GM12891 (cell line): ENCODE measurements at regions not wholly inside any gene's neighbourhood (a gene's known extent, or its start where the extent isn't known, plus 50 kb on each side); places are given as distances from the start of the nearest gene placed in this dataset.

Experiments
- DNase-seq: peaks from one replicate; pipeline ENCODE4 v3.0.0; 2011; ENCODE audit warnings: low spot score; ENCODE audit not compliant: insufficient read length
- FAIRE-seq: peaks from 2 replicates; lab custom pipeline; 2011; peaks lifted over from hg19 to GRCh38; lab: Jason Lieb, UNC
- PAX5 ChIP-seq: IDR thresholded peaks from 2 replicates; pipeline ENCODE4 v1.6.1; 2011; ENCODE audit warnings: low read length, moderate library complexity, mild to moderate bottlenecking; ENCODE audit not compliant: insufficient read depth, severe bottlenecking
- POLR2A ChIP-seq: IDR thresholded peaks from 2 replicates; pipeline ENCODE4 v1.6.1; 2011; ENCODE audit warnings: low read depth, low read length, control low read depth
- POLR2AphosphoS5 ChIP-seq: IDR thresholded peaks from 2 replicates; pipeline ENCODE4 v1.6.1; 2011; ENCODE audit warnings: low read depth, low read length, control low read depth
- POU2F2 ChIP-seq: IDR thresholded peaks from 2 replicates; pipeline ENCODE4 v1.6.1; 2011; ENCODE audit warnings: low read depth, mild to moderate bottlenecking, control low read depth, low read length, moderate library complexity
- SPI1 ChIP-seq: IDR thresholded peaks from 2 replicates; pipeline ENCODE4 v1.6.1; 2011; ENCODE audit warnings: low read depth, low read length, control low read depth
- TAF1 ChIP-seq: IDR thresholded peaks from 2 replicates; pipeline ENCODE4 v1.6.1; 2011; ENCODE audit warnings: low read depth, low read length, control low read depth

GRCh38 chr15:58235961-58236360, 97.8 kb downstream of the AQP9 start:
- DNase-seq (no peak), FAIRE-seq (no peak)
- TF ChIP-seq PAX5 (no peak), POLR2A (no peak), TAF1 (no peak), SPI1 (no peak), POLR2AphosphoS5 (no peak), POU2F2 (no peak)

- DNase-seq = no peak
- TF ChIP-seq SPI1 (no peak), PAX5 (no peak), POLR2AphosphoS5 (no peak), TAF1 (no peak), POLR2A (no peak), POU2F2 (no peak)
- FAIRE-seq = no peak
Observed at GRCh38 chr15:58240191-58240932, 102.2 kb downstream of the AQP9 start.

DNA sequence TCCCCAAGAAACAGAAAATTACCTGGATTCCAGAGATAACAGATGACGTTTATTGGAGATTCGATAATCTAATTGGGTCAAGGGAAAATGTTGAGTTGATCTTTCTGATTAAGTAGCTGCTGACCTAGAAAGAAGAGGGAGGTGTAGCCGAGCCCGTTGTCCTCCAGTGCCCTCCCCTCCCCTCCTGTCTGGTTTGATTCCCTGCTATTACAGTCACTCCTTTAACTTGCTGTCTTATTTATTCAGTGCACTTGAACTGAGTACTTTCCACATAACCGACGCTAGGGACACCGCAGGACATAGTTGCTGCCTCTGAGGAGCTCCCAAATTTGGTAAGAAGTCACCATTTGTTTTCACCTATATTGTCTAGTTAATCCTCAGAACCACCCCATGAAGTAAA, 103.7 kb downstream of the AQP9 start:
- no peak for TF ChIP-seq PAX5
- TF ChIP-seq POU2F2 = no peak
- no peak for TF ChIP-seq TAF1
- no peak for TF ChIP-seq POLR2A
- no peak for TF ChIP-seq SPI1
- TF ChIP-seq POLR2AphosphoS5 = no peak
- FAIRE-seq = no peak
- DNase-seq = no peak

GRCh38 chr15:58243070-58243469, 104.9 kb downstream of the AQP9 start:
- DNase-seq = no peak
- no peak for TF ChIP-seq PAX5
- no peak for TF ChIP-seq SPI1
- TF ChIP-seq POLR2A = no peak
- no peak for TF ChIP-seq TAF1
- no peak for TF ChIP-seq POLR2AphosphoS5
- no peak for TF ChIP-seq POU2F2
- no peak for FAIRE-seq

- FAIRE-seq = no peak
Observed at GRCh38 chr15:58244536-58244935, 106.4 kb downstream of the AQP9 start.

GRCh38 chr15:58246041-58246440, 107.9 kb downstream of the AQP9 start:
- DNase-seq (no peak), FAIRE-seq (no peak)
- TF ChIP-seq POLR2AphosphoS5 (no peak), TAF1 (no peak), POU2F2 (no peak), PAX5 (no peak), POLR2A (no peak), SPI1 (no peak)

More at GRCh38 chr15:58244536-58244935, 106.4 kb downstream of the AQP9 start:
- DNase-seq = no peak
- TF ChIP-seq POLR2AphosphoS5 = no peak
- no peak for TF ChIP-seq POLR2A
- TF ChIP-seq POU2F2 = no peak
- TF ChIP-seq SPI1 = no peak
- TF ChIP-seq PAX5 = no peak
- no peak for TF ChIP-seq TAF1

DNA sequence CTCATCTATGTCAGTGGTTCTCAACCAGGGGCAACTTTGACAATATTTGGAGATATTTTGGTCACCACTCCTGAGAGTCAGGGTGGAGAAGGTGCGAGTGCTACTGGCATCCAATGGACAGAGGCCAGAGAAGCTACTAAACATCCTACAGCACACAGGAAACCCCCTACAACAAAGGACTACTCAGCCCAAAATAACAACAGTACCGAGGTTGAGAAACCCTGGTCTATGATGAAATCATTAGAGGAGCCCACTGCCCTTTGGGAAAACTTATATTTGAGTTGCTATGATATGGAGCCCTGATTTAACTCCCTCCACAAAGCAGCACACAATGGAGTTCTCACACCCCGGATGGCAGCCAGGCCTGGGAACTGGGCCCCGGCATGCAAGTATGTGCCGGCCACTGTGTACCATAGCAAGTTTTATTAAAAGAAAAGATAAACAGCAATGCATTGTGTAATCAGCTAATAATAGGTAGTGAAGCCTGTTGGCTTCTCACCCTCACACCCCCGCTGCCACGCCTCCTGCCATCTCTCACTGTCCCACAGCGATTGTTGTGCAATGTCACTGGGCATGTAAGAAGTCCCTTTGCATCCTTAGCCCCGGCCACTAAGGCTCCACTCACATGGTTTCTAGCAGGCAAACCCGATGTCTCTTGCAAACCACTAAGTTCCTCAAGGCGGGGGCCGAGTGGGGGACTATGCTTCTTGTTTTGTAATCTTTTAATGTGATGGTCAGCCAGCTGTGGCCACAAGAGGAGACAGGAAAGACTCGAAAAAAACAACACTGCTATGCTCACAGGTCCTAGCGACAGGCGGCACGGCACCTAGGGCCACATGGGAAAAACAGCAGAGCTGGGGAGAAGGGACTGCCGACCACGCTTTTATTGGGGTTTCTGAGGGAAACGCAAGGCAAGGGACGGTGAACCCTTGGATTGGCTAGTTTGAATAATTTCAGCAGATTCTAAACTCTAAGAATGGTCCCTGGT, 110.0 kb downstream of the AQP9 start:
- FAIRE-seq (no peak), DNase-seq (no peak)
- no peak for TF ChIP-seq POLR2AphosphoS5
- TF ChIP-seq PAX5 = no peak
- TF ChIP-seq POU2F2 = no peak
- TF ChIP-seq TAF1 = no peak
- TF ChIP-seq SPI1 = no peak
- no peak for TF ChIP-seq POLR2A

GRCh38 chr15:58249646-58250312, 111.6 kb downstream of the AQP9 start:
- DNase-seq (no peak), FAIRE-seq (no peak)
- no peak for TF ChIP-seq TAF1
- no peak for TF ChIP-seq PAX5
- TF ChIP-seq POLR2A = no peak
- no peak for TF ChIP-seq SPI1
- no peak for TF ChIP-seq POLR2AphosphoS5
- no peak for TF ChIP-seq POU2F2
